SK-N-SH (cell line): ENCODE measurements at regions not wholly inside any gene's neighbourhood (a gene's known extent, or its start where the extent isn't known, plus 50 kb on each side); places are given as distances from the start of the nearest gene placed in this dataset.

Source experiments
- CTCF ChIA-PET: fragments of 300-600, 350-600 bp; formaldehyde crosslinking; extraction: SDS; loops from one replicate; lab custom pipeline; 2021; lab: Yijun Ruan, JAX
- POLR2A ChIA-PET: fragments of 350-600 bp; sonication (Branson Sonifier 250); formaldehyde crosslinking; extraction: SDS; loops from one replicate; lab custom pipeline; 2020; ENCODE audit warnings: antibody characterized with exemption, inconsistent platforms; lab: Yijun Ruan, JAX
- DNase-seq: peaks from one replicate; pipeline ENCODE4 v3.0.0; 2012
- H2AFZ ChIP-seq: fragments of 200-600 bp; sonication (generic); 2 replicates; pipeline ENCODE4 v1.8.1; 2016; ENCODE audit warnings: antibody characterized with exemption, mild to moderate bottlenecking, low read depth
- H3F3A ChIP-seq: fragments of 200-600 bp; sonication (generic); replicated peaks from 2 replicates; pipeline ENCODE3; 2016; ENCODE audit warnings: antibody characterized with exemption, mild to moderate bottlenecking; ENCODE audit not compliant: insufficient read depth
- H3K27ac ChIP-seq, 2 experiments: fragments of 200-500 bp in 1 of 2; fragments of 200-600 bp in 1 of 2; sonication (Bioruptor generic) in 1 of 2; sonication (generic), shearing (Covaris generic) in 1 of 2; 2 replicates each; pipeline versions ENCODE4 v1.5.1 to v1.6.1; 2014 to 2016; ENCODE audit warnings: low read depth in 2 of 2, inconsistent platforms in 1 of 2, low read length in 1 of 2, mild to moderate bottlenecking in 1 of 2, mixed read lengths in 1 of 2
- H3K27me3 ChIP-seq: fragments of 200-600 bp; sonication (generic), shearing (Covaris generic); 2 replicates; pipeline ENCODE4 v1.6.1; 2016; ENCODE audit warnings: mixed run types; ENCODE audit not compliant: insufficient read depth
- H3K36me3 ChIP-seq, 2 experiments: fragments of 200-500 bp in 1 of 2; fragments of 200-600 bp in 1 of 2; sonication (Bioruptor generic) in 1 of 2; sonication (generic) in 1 of 2; replicated peaks in 1 of 2; 2 replicates each; pipeline versions ENCODE3 to v1.5.1; 2014 to 2016; ENCODE audit warnings: low read length in 1 of 2, mild to moderate bottlenecking in 1 of 2; ENCODE audit not compliant: insufficient read depth in 2 of 2, control insufficient read depth in 1 of 2
- H3K4me1 ChIP-seq, 2 experiments: fragments of 200-500 bp in 1 of 2; fragments of 200-600 bp in 1 of 2; sonication (Bioruptor generic) in 1 of 2; sonication (generic), shearing (Covaris generic) in 1 of 2; 2 replicates each; pipeline versions ENCODE4 v1.5.1 to v1.6.1; 2014 to 2016; ENCODE audit warnings: low read depth in 1 of 2, low read length in 1 of 2, mixed run types in 1 of 2; ENCODE audit not compliant: insufficient read depth in 2 of 2, control insufficient read depth in 1 of 2
- H3K4me2 ChIP-seq: fragments of 200-600 bp; sonication (generic), shearing (Covaris generic); 2 replicates; pipeline ENCODE4 v1.6.1; 2017; ENCODE audit warnings: mixed run types
- H3K4me3 ChIP-seq, 2 experiments: fragments of 200-500 bp in 1 of 2; fragments of 200-600 bp in 1 of 2; sonication (Bioruptor generic) in 1 of 2; sonication (generic), shearing (Covaris generic) in 1 of 2; 2 replicates each; pipeline versions ENCODE4 v1.5.1 to v1.8.1; 2014 to 2016; ENCODE audit warnings: low read depth in 2 of 2, inconsistent platforms in 1 of 2, low read length in 1 of 2, mild to moderate bottlenecking in 1 of 2, mixed read lengths in 1 of 2, moderate library complexity in 1 of 2
- H3K79me2 ChIP-seq: fragments of 200-600 bp; sonication (generic); 2 replicates; pipeline ENCODE4 v1.8.1; 2017; ENCODE audit warnings: mild to moderate bottlenecking; ENCODE audit not compliant: insufficient read depth
- H3K9ac ChIP-seq: fragments of 200-600 bp; sonication (generic); 2 replicates; pipeline ENCODE4 v1.6.1; 2017; ENCODE audit warnings: mixed run types
- H3K9me2 ChIP-seq: fragments of 200-600 bp; sonication (generic); 2 replicates; pipeline ENCODE4 v1.6.1; 2017; ENCODE audit warnings: mixed run types
- H3K9me3 ChIP-seq: fragments of 200-600 bp; sonication (generic); 2 replicates; pipeline ENCODE4 v1.6.1; 2017; ENCODE audit warnings: mixed run types, mild to moderate bottlenecking, moderate library complexity
- H4K20me1 ChIP-seq: fragments of 200-600 bp; sonication (generic); 2 replicates; pipeline ENCODE4 v1.6.1; 2017; ENCODE audit warnings: mild to moderate bottlenecking, mixed run types; ENCODE audit not compliant: insufficient read depth
- CHD2 ChIP-seq: fragments of 150-350 bp; IDR thresholded peaks from 2 replicates; pipeline ENCODE4 v1.6.1; 2018; ENCODE audit warnings: low read length; ENCODE audit not compliant: partially characterized antibody
- CTCF ChIP-seq: fragments of 200-600 bp; sonication (generic); IDR thresholded peaks from 2 replicates; pipeline ENCODE4 v1.6.1; 2017; ENCODE audit warnings: antibody characterized with exemption, mild to moderate bottlenecking, moderate library complexity
- ELF1 ChIP-seq: IDR thresholded peaks from 2 replicates; pipeline ENCODE4 v1.4.0; 2012
- EP300 ChIP-seq, 2 experiments: IDR thresholded peaks; 2 replicates each; pipeline versions ENCODE4 v1.4.0 to v1.6.1; 2012; ENCODE audit warnings: borderline replicate concordance in 1 of 2, low read depth in 1 of 2, low read length in 1 of 2
- EZH2phosphoT487 ChIP-seq: fragments of 200-600 bp; sonication (generic); IDR thresholded peaks from 2 replicates; pipeline ENCODE4 v1.6.1; 2017; ENCODE audit warnings: low read depth, mixed run types, mild to moderate bottlenecking, antibody characterized with exemption, moderate library complexity, borderline replicate concordance
- FOSL2 ChIP-seq: IDR thresholded peaks from 2 replicates; pipeline ENCODE4 v1.4.0; 2012; ENCODE audit warnings: low read depth, mild to moderate bottlenecking, moderate library complexity, borderline replicate concordance
- FOXJ3 ChIP-seq: sonication (generic); formaldehyde crosslinking; IDR thresholded peaks from 2 replicates; pipeline ENCODE4 v1.5.1; 2020; ENCODE audit warnings: mild to moderate bottlenecking, missing genetic modification reagents
- FOXM1 ChIP-seq: IDR thresholded peaks from 2 replicates; pipeline ENCODE4 v1.4.0; 2012; ENCODE audit warnings: low read depth, mild to moderate bottlenecking
- GABPA ChIP-seq: IDR thresholded peaks from 2 replicates; pipeline ENCODE4 v1.4.0; 2012; ENCODE audit warnings: low read depth, mild to moderate bottlenecking
- GATA2 ChIP-seq: sonication (generic); formaldehyde crosslinking; IDR thresholded peaks from 2 replicates; pipeline ENCODE4 v1.5.0; 2020; ENCODE audit warnings: mild to moderate bottlenecking, missing genetic modification reagents
- IRF3 ChIP-seq: fragments of 150-350 bp; IDR thresholded peaks from 2 replicates; pipeline ENCODE4 v1.6.1; 2016; ENCODE audit warnings: mild to moderate bottlenecking, low read depth, low read length
- JUND ChIP-seq: IDR thresholded peaks from 2 replicates; pipeline ENCODE4 v1.4.0; 2012
- MEF2A ChIP-seq: IDR thresholded peaks from 2 replicates; pipeline ENCODE4 v1.4.0; 2012; ENCODE audit warnings: low read depth, borderline replicate concordance
- MXI1 ChIP-seq: IDR thresholded peaks from 2 replicates; pipeline ENCODE4 v1.6.1; 2012; ENCODE audit warnings: mild to moderate bottlenecking, low read depth, low read length, improper control_type of control experiment
- NRF1 ChIP-seq: IDR thresholded peaks from 2 replicates; pipeline ENCODE4 v1.6.1; 2012; ENCODE audit warnings: low read depth, mild to moderate bottlenecking, low read length
- PBX3 ChIP-seq: IDR thresholded peaks from 2 replicates; pipeline ENCODE4; 2012
- REST ChIP-seq: IDR thresholded peaks from 2 replicates; pipeline ENCODE4 v1.6.1; 2012; ENCODE audit warnings: mild to moderate bottlenecking, low read depth, low read length, moderate library complexity
- RFX5 ChIP-seq: IDR thresholded peaks from 2 replicates; pipeline ENCODE4 v1.6.1; 2012; ENCODE audit warnings: mild to moderate bottlenecking, improper control_type of control experiment, low read length
- SIN3A ChIP-seq: IDR thresholded peaks from 2 replicates; pipeline ENCODE4 v1.6.1; 2012; ENCODE audit warnings: low read depth, mild to moderate bottlenecking, low read length, moderate library complexity, borderline replicate concordance
- USF2 ChIP-seq: fragments of 150-350 bp; IDR thresholded peaks from 2 replicates; pipeline ENCODE4 v1.6.1; 2017; ENCODE audit warnings: antibody characterized with exemption, low read length, low read depth, borderline replicate concordance
- WGBS: methylation state at CpG from one replicate; pipeline ENCODE4 v1.1.6; 2017; ENCODE audit warnings: low lambda C conversion rate; 5-methylcytosine and 5-hydroxymethylcytosine counted together

- Histone ChIP-seq H3K27me3 (no peaks in the 10 kb centered on the region), H3K4me2 (no peak overlapping the region), H3K9me2 (no peaks in the 10 kb centered on the region), H3K36me3 (no peaks in the 10 kb centered on the region), H2AFZ (no peak overlapping the region), H3K9me3 (no peaks in the 10 kb centered on the region), H3K79me2 (no peaks in the 10 kb centered on the region), H3K27ac (no peak overlapping the region), H3F3A (no peaks in the 10 kb centered on the region), H3K9ac (no peak overlapping the region), H4K20me1 (no peaks in the 10 kb centered on the region), H3K4me3 (no peak overlapping the region), H3K4me1 (no peaks in the 10 kb centered on the region; a peak in 1 of 4 replicates)
- CTCF ChIA-PET, result no interaction called here
- no peak for TF ChIP-seq ELF1
- no peak for TF ChIP-seq EZH2phosphoT487
- TF ChIP-seq GATA2 (CRISPR knock-in tag), result no peak
- no peak for TF ChIP-seq FOXM1
- no peak for TF ChIP-seq FOXJ3 (CRISPR knock-in tag)
- TF ChIP-seq GABPA, result no peak
- no peak for TF ChIP-seq MXI1
- TF ChIP-seq IRF3, result no peak
- no peak for TF ChIP-seq JUND
- no peak for TF ChIP-seq CHD2
- no peak for TF ChIP-seq CTCF
- no peak for TF ChIP-seq FOSL2
- TF ChIP-seq USF2, result no peak
- 80% methylated on average over 3 of the region's 3 CpGs for WGBS
- POLR2A ChIA-PET, result no interaction called here
- no peak for DNase-seq
Observed at GRCh38 chr12:20280515-20280914, 87.8 kb upstream of the PDE3A start.

GRCh38 chr12:20282401-20282800, 85.9 kb upstream of the PDE3A start:
- CTCF ChIA-PET, result no interaction called here
- TF ChIP-seq REST, result no peak
- TF ChIP-seq SIN3A, result no peak
- no peak for TF ChIP-seq RFX5
- no peak for TF ChIP-seq PBX3
- no peak for TF ChIP-seq NRF1
- no peak for TF ChIP-seq MEF2A
- no peak for TF ChIP-seq USF2
- TF ChIP-seq FOXM1, result no peak
- TF ChIP-seq FOSL2, result no peak
- TF ChIP-seq EP300 (IDR thresholded peaks at IDR 0.05; ENCODE audit: borderline replicate concordance in 1 of 2, low read depth in 1 of 2, low read length in 1 of 2), result no peak

More at GRCh38 chr12:20282401-20282800, 85.9 kb upstream of the PDE3A start:
- H3K79me2 ChIP-seq, result no peaks in the 10 kb centered on the region
- H3K9ac ChIP-seq, result no peak overlapping the region
- POLR2A ChIA-PET, result no interaction called here
- no peaks in the 10 kb centered on the region for H3K27me3 ChIP-seq
- H3K9me2 ChIP-seq, result no peaks in the 10 kb centered on the region
- H3K9me3 ChIP-seq, result no peaks in the 10 kb centered on the region
- no peak overlapping the region for H2AFZ ChIP-seq
- no peaks in the 10 kb centered on the region for H3K36me3 ChIP-seq
- no peaks in the 10 kb centered on the region for H3F3A ChIP-seq
- no peak overlapping the region for H3K4me2 ChIP-seq
- no peaks in the 10 kb centered on the region; a peak in 1 of 4 replicates for H3K4me1 ChIP-seq
- H3K27ac ChIP-seq, result no peak overlapping the region; a peak in 1 of 4 replicates
- H3K4me3 ChIP-seq, result no peak overlapping the region
- no peaks in the 10 kb centered on the region for H4K20me1 ChIP-seq
- no peak for DNase-seq
